Activated gamma-delta T cell (primary cell): ENCODE measurements at regions not wholly inside any gene's neighbourhood (a gene's known extent, or its start where the extent isn't known, plus 50 kb on each side); places are given as distances from the start of the nearest gene placed in this dataset.

Experiments
- DNase-seq: peaks from one replicate; lab custom pipeline; 2025; lab: John Stamatoyannopoulos, UW

- DNase-seq = no peak
Observed at GRCh38 chr16:66266436-66267291, 99.8 kb upstream of the CDH5 start.

- no peak for DNase-seq
Observed at GRCh38 chr16:66265556-66266141, 100.8 kb upstream of the CDH5 start.

GRCh38 chr16:66265048-66265415, 101.5 kb upstream of the CDH5 start:
- no peak for DNase-seq

- no peak for DNase-seq
Observed at GRCh38 chr16:66264311-66265047, 102.0 kb upstream of the CDH5 start.

- DNase-seq = no peak
Observed at GRCh38 chr16:66263973-66264310, 102.5 kb upstream of the CDH5 start.

GRCh38 chr16:66263168-66263972, 103.1 kb upstream of the CDH5 start:
- no peak for DNase-seq

GRCh38 chr16:66262253-66263167, 104.0 kb upstream of the CDH5 start:
- no peak for DNase-seq

- no peak for DNase-seq
Observed at GRCh38 chr16:66261826-66262225, 104.7 kb upstream of the CDH5 start.

- no peak for DNase-seq
Observed at GRCh38 chr16:66260522-66261254, 105.8 kb upstream of the CDH5 start.

- no peak for DNase-seq
Observed at GRCh38 chr16:66258916-66259845, 107.3 kb upstream of the CDH5 start.

- DNase-seq = no peak
Observed at GRCh38 chr16:66256919-66257318, 109.6 kb upstream of the CDH5 start.

- no peak for DNase-seq
Observed at GRCh38 chr16:66255647-66256046, 110.8 kb upstream of the CDH5 start.

GRCh38 chr16:66254751-66255150, 111.7 kb upstream of the CDH5 start:
- no peak for DNase-seq

GRCh38 chr16:66254106-66254505, 112.4 kb upstream of the CDH5 start:
- DNase-seq = no peak

GRCh38 chr16:66251476-66252160, 114.9 kb upstream of the CDH5 start:
- no peak for DNase-seq

- DNase-seq = no peak
Observed at GRCh38 chr16:66250686-66251431, 115.6 kb upstream of the CDH5 start.

GRCh38 chr16:66247516-66248481, 118.7 kb upstream of the CDH5 start:
- DNase-seq = no peak
